Prostate gland (tissue), 2 donors: ENCODE measurements at regions not wholly inside any gene's neighbourhood (a gene's known extent, or its start where the extent isn't known, plus 50 kb on each side); places are given as distances from the start of the nearest gene placed in this dataset.

ENCODE experiments used
- CTCF ChIP-seq, 4 experiments: fragments of 200-600 bp in 2 of 4; fragments of 450-650 bp in 2 of 4; sonication (generic) in 2 of 4; IDR thresholded peaks; 1 replicate in 3 of 4; 2 replicates in 1 of 4; pipeline ENCODE4 v1.5.1; 2016 to 2019; ENCODE audit warnings: antibody characterized with exemption in 4 of 4, mild to moderate bottlenecking in 2 of 4, moderate library complexity in 2 of 4
- POLR2AphosphoS5 ChIP-seq: sonication (generic); formaldehyde crosslinking; IDR thresholded peaks from one replicate; pipeline ENCODE4 v1.6.1; 2017; ENCODE audit warnings: antibody characterized with exemption

GRCh38 chr10:128514536-128514935, 388.3 kb upstream of the MKI67 start:
- no peak for TF ChIP-seq CTCF (IDR thresholded peaks at IDR 0.05)
- TF ChIP-seq POLR2AphosphoS5: no peak
